Lower lobe of right lung (tissue), 2 donors: ENCODE measurements at regions not wholly inside any gene's neighbourhood (a gene's known extent, or its start where the extent isn't known, plus 50 kb on each side); places are given as distances from the start of the nearest gene placed in this dataset.

ENCODE experiments used
- ATAC-seq, 2 donors: fragments of 200-7000 bp; cut with Tn5 transposase; one replicate each; pipeline ENCODE4 v1.9.1; 2020 to 2022; ENCODE audit warnings: mild to moderate bottlenecking in 2 of 2, moderate library complexity in 2 of 2
- DNase-seq: peaks from one replicate; pipeline ENCODE4 v3.0.0-alpha.2; 2020
- H3K27ac ChIP-seq: fragments of 200-600 bp; one replicate; pipeline ENCODE4 v1.8.0; 2022
- H3K27me3 ChIP-seq: fragments of 200-600 bp; one replicate; pipeline ENCODE4 v1.8.0; 2022; ENCODE audit warnings: low read depth
- H3K36me3 ChIP-seq: fragments of 200-600 bp; one replicate; pipeline ENCODE4 v1.8.0; 2022; ENCODE audit warnings: mild to moderate bottlenecking
- H3K4me1 ChIP-seq: fragments of 200-600 bp; one replicate; pipeline ENCODE4 v1.8.0; 2022
- H3K4me3 ChIP-seq: fragments of 200-600 bp; one replicate; pipeline ENCODE4 v1.8.0; 2022; ENCODE audit warnings: mild to moderate bottlenecking
- H3K9me3 ChIP-seq: fragments of 200-600 bp; one replicate; pipeline ENCODE4 v1.8.0; 2022
- CTCF ChIP-seq: fragments of 200-600 bp; IDR thresholded peaks from one replicate; pipeline ENCODE4 v1.8.0; 2022; ENCODE audit warnings: antibody characterized with exemption, mild to moderate bottlenecking
- intact Hi-C: fragments of 100-400 bp; cut with DNase I; formaldehyde crosslinking; loops from one replicate; pipeline ENCODE4 v1.11.0; 2022
- donor health status: DM: no; HTN: yes; CAD: no; lungs with severe emphysema.

GRCh38 chr9:104247899-104248460 lies 153.9 kb downstream of the SMC2 start:
- no peak for TF ChIP-seq CTCF
- ATAC-seq (no peak), DNase-seq (no peak)
- intact Hi-C loops: no loop called here
- no peak overlapping the region for H3K27ac ChIP-seq
- H3K4me3 ChIP-seq: no peak overlapping the region
- H3K9me3 ChIP-seq: no peaks in the 10 kb centered on the region
- H3K27me3 ChIP-seq: no peaks in the 10 kb centered on the region
- H3K4me1 ChIP-seq: no peaks in the 10 kb centered on the region
- H3K36me3 ChIP-seq: no peaks in the 10 kb centered on the region

GRCh38 chr9:104256031-104256695 lies 162.1 kb downstream of the SMC2 start:
- intact Hi-C loops: no loop called here
- no peaks in the 10 kb centered on the region for H3K4me1 ChIP-seq
- H3K9me3 ChIP-seq: no peaks in the 10 kb centered on the region
- no peaks in the 10 kb centered on the region for H3K27me3 ChIP-seq
- no peak for TF ChIP-seq CTCF
- ATAC-seq (no peak), DNase-seq (no peak)
- no peak overlapping the region for H3K27ac ChIP-seq
- no peak overlapping the region for H3K4me3 ChIP-seq
- no peaks in the 10 kb centered on the region for H3K36me3 ChIP-seq

- no peak for ATAC-seq
- Histone ChIP-seq H3K9me3 (no peaks in the 10 kb centered on the region), H3K4me1 (no peaks in the 10 kb centered on the region), H3K4me3 (no peak overlapping the region), H3K27me3 (no peaks in the 10 kb centered on the region), H3K27ac (no peak overlapping the region), H3K36me3 (no peaks in the 10 kb centered on the region)
- no peak for DNase-seq
- intact Hi-C loops: no loop called here
- TF ChIP-seq CTCF: no peak
Observed at GRCh38 chr9:104256696-104257062, 162.6 kb downstream of the SMC2 start.

- H3K4me3 ChIP-seq: no peak overlapping the region
- no peak for TF ChIP-seq CTCF
- H3K36me3 ChIP-seq: no peaks in the 10 kb centered on the region
- intact Hi-C loops: no loop called here
- ATAC-seq (no peak), DNase-seq (no peak)
- no peaks in the 10 kb centered on the region for H3K4me1 ChIP-seq
- H3K27ac ChIP-seq: no peak overlapping the region
- H3K27me3 ChIP-seq: no peaks in the 10 kb centered on the region
- no peaks in the 10 kb centered on the region for H3K9me3 ChIP-seq
Observed at GRCh38 chr9:104258296-104259011, 164.3 kb downstream of the SMC2 start.

GRCh38 chr9:104260004-104260403 lies 165.9 kb downstream of the SMC2 start:
- H3K4me1 ChIP-seq: no peaks in the 10 kb centered on the region
- intact Hi-C loops: no loop called here
- ATAC-seq (no peak), DNase-seq (no peak)
- H3K27ac ChIP-seq: no peak overlapping the region
- H3K9me3 ChIP-seq: no peaks in the 10 kb centered on the region
- no peaks in the 10 kb centered on the region for H3K36me3 ChIP-seq
- no peak overlapping the region for H3K4me3 ChIP-seq
- no peaks in the 10 kb centered on the region for H3K27me3 ChIP-seq
- no peak for TF ChIP-seq CTCF
